H1 (cell line): ENCODE measurements at regions not wholly inside any gene's neighbourhood (a gene's known extent, or its start where the extent isn't known, plus 50 kb on each side); places are given as distances from the start of the nearest gene placed in this dataset.

ENCODE experiments used
- ATF2 ChIP-seq: IDR thresholded peaks from 2 replicates; pipeline ENCODE4 v1.6.1; 2012; ENCODE audit warnings: low read length, inconsistent platforms
- ATF3 ChIP-seq: IDR thresholded peaks from 2 replicates; pipeline ENCODE4 v1.6.1; 2011; ENCODE audit warnings: low read depth, mild to moderate bottlenecking, low read length; ENCODE audit not compliant: insufficient read depth
- CBX8 ChIP-seq: fragments of 300-800, 300-1000 bp; sonication (generic); IDR thresholded peaks from 2 replicates; pipeline ENCODE4 v1.7.1; 2016; ENCODE audit warnings: low read depth, low read length, borderline replicate concordance
- CHD2 ChIP-seq: IDR thresholded peaks from 2 replicates; pipeline ENCODE4 v1.6.1; 2012; ENCODE audit warnings: low read length, improper control_type of control experiment
- EGR1 ChIP-seq: IDR thresholded peaks from 2 replicates; pipeline ENCODE4 v1.6.1; 2011; ENCODE audit warnings: low read depth, low read length, borderline replicate concordance
- EZH2 ChIP-seq: fragments of 200-600 bp; sonication (generic); IDR thresholded peaks from 2 replicates; pipeline ENCODE4 v1.7.1; 2012; ENCODE audit warnings: low read depth, mild to moderate bottlenecking, moderate library complexity, low read length, inconsistent platforms; ENCODE audit not compliant: severe bottlenecking
- HDAC6 ChIP-seq: IDR thresholded peaks from one replicate; pipeline ENCODE4 v1.7.1; 2012; ENCODE audit warnings: low read depth, mild to moderate bottlenecking, inconsistent platforms, low read length, moderate library complexity
- KDM1A ChIP-seq: fragments of 200-600, 300-600 bp; sonication (generic); IDR thresholded peaks from 2 replicates; pipeline ENCODE4 v1.7.1; 2016; ENCODE audit warnings: mild to moderate bottlenecking, low read length, borderline replicate concordance
- NRF1 ChIP-seq: IDR thresholded peaks from 2 replicates; pipeline ENCODE4 v1.6.1; 2011; ENCODE audit warnings: mild to moderate bottlenecking, low read depth, low read length, improper control_type of control experiment
- POLR2AphosphoS5 ChIP-seq: IDR thresholded peaks from 2 replicates; pipeline ENCODE4 v1.6.1; 2011; ENCODE audit warnings: low read depth, low read length
- RAD21 ChIP-seq, 2 experiments: IDR thresholded peaks in 1 of 2; conservative IDR thresholded peaks in 1 of 2; 2 replicates each; pipeline ENCODE4 v1.6.1; 2011; ENCODE audit warnings: low read depth in 2 of 2, low read length in 2 of 2, improper control_type of control experiment in 1 of 2, inconsistent platforms in 1 of 2, mild to moderate bottlenecking in 1 of 2, moderate library complexity in 1 of 2
- SIX5 ChIP-seq: IDR thresholded peaks from 2 replicates; pipeline ENCODE4 v1.6.1; 2011; ENCODE audit warnings: mild to moderate bottlenecking, low read depth, low read length
- SP1 ChIP-seq: IDR thresholded peaks from 2 replicates; pipeline ENCODE4 v1.6.1; 2011; ENCODE audit warnings: low read depth, low read length
- SP4 ChIP-seq: IDR thresholded peaks from 2 replicates; pipeline ENCODE4 v1.6.1; 2012; ENCODE audit warnings: low read length, inconsistent platforms
- TBP ChIP-seq: IDR thresholded peaks from 2 replicates; pipeline ENCODE4 v1.6.1; 2011; ENCODE audit warnings: low read depth, low read length, improper control_type of control experiment
- TCF12 ChIP-seq: IDR thresholded peaks from 2 replicates; pipeline ENCODE4 v1.6.1; 2011; ENCODE audit warnings: low read depth, mild to moderate bottlenecking, low read length
- YY1 ChIP-seq: IDR thresholded peaks from 2 replicates; pipeline ENCODE4 v1.6.1; 2011; ENCODE audit warnings: low read depth, mild to moderate bottlenecking, low read length

GRCh38 chr5:163913548-163913947 is 408.1 kb downstream of the MAT2B start (continued):
- TF ChIP-seq SP1, result no peak
- no peak for TF ChIP-seq NRF1
- no peak for TF ChIP-seq TBP
- no peak for TF ChIP-seq KDM1A
- no peak for TF ChIP-seq YY1
- no peak for TF ChIP-seq HDAC6
- no peak for TF ChIP-seq SP4
- TF ChIP-seq TCF12, result no peak
- no peak for TF ChIP-seq CHD2
- no peak for TF ChIP-seq RAD21 (IDR thresholded peaks at IDR 0.05 in 1 of 2, conservative IDR thresholded peaks at IDR 0.05 in 1 of 2; ENCODE audit: low read depth in 2 of 2, low read length in 2 of 2)
- TF ChIP-seq EZH2, result no peak
- TF ChIP-seq POLR2AphosphoS5, result no peak
- TF ChIP-seq CBX8, result no peak
- no peak for TF ChIP-seq ATF2
- no peak for TF ChIP-seq ATF3
- TF ChIP-seq SIX5, result no peak
- no peak for TF ChIP-seq EGR1
- TF ChIP-seq, all 59 proteins: peak for 0
